Activated B cell treated with CpG ODN at 0.5 μM for 24 hours (primary cell): ENCODE measurements at regions not wholly inside any gene's neighbourhood (a gene's known extent, or its start where the extent isn't known, plus 50 kb on each side); places are given as distances from the start of the nearest gene placed in this dataset.
"Not testable (repeated sequence)": the region's sequence is repeated elsewhere in the genome, so short reads cannot be mapped to it uniquely, and the experiment has no call there.

ENCODE experiments used
- ATAC-seq: fragments of 200-7000 bp; cut with Tn5 transposase; one replicate; pipeline ENCODE4 v1.10.0; 2021; ENCODE audit warnings: low read depth, mild to moderate bottlenecking, moderate library complexity
- CTCF ChIA-PET: fragments of 350-600 bp; sonication (Branson Sonifier 250); formaldehyde crosslinking; loops from one replicate; lab custom pipeline; 2021; ENCODE audit warnings: antibody characterized with exemption; lab: Charles Lee
- POLR2A ChIA-PET: fragments of 350-600 bp; sonication (Branson Sonifier 250); formaldehyde crosslinking; loops from one replicate; lab custom pipeline; 2021; ENCODE audit warnings: antibody characterized with exemption; lab: Charles Lee
- DNase-seq: peaks from one replicate; pipeline ENCODE4 v3.0.0; 2022
- H3K27ac Mint-ChIP-seq: one replicate; pipeline ENCODE4 v1.8.0; 2020; ENCODE audit warnings: mixed read lengths
- H3K27me3 Mint-ChIP-seq: one replicate; pipeline ENCODE4 v1.8.0; 2021; ENCODE audit warnings: mixed read lengths
- H3K36me3 Mint-ChIP-seq: one replicate; pipeline ENCODE4 v1.8.0; 2021; ENCODE audit warnings: low read depth, mixed read lengths
- H3K4me1 Mint-ChIP-seq: one replicate; pipeline ENCODE4 v1.8.0; 2021; ENCODE audit warnings: mixed read lengths
- H3K4me3 Mint-ChIP-seq: one replicate; pipeline ENCODE4 v1.8.0; 2020; ENCODE audit warnings: mild to moderate bottlenecking, mixed read lengths
- H3K9me3 Mint-ChIP-seq: one replicate; pipeline ENCODE4 v1.8.0; 2020; ENCODE audit warnings: mixed read lengths
- intact Hi-C: fragments of 100-400 bp; cut with micrococcal nuclease; formaldehyde crosslinking; loops from one replicate; pipeline ENCODE4 v1.15.1; 2024
- TF ChIP-seq, protein P1 (sequence below): fragments of 200-600 bp; IDR thresholded peaks from one replicate; pipeline ENCODE4 v1.8.0; 2022; ENCODE audit warnings: antibody characterized with exemption, mild to moderate bottlenecking

DNA sequence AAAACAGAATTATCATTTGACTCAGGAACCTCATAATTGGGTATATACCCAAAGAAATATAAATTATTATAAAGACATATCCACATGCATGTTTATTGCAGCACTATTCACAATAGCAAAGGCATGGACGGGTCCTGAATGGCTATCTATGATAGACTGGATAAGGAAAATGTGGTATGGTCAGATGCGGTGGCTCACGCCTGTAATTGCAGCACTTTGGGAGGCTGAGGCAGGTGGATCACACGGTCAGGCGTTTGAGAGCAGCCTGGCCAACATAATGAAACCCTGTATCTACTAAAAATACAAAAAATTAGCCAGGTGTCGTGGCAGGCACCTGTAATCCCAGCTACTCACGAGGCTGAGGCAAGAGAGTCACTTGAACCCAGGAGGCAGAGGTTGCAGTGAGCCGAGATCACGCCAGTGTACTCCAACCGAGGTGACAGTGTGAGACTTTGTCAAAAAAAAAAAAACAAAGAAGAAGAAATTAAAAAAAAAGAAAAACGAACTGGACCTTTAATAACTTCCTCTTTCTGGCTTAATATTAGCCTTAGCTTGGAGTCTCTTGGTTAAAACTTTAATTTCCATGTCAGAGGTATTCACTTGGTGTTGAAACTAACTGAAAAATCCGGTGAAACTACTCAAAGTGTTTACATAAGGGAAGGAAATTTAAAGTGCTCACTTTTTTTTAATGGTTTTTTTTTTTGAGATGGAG is 104.4 kb downstream of the ZNF486 start:
- no peaks in the 10 kb centered on the region for H3K9me3 Mint-ChIP-seq
- CTCF ChIA-PET, result no interaction called here
- intact Hi-C loops, result loop anchor here (5.0 kb wide), 1 partner anchor 34 kb away; no protein-coding TSS in a partner anchor
- TF ChIP-seq, protein P1, sequence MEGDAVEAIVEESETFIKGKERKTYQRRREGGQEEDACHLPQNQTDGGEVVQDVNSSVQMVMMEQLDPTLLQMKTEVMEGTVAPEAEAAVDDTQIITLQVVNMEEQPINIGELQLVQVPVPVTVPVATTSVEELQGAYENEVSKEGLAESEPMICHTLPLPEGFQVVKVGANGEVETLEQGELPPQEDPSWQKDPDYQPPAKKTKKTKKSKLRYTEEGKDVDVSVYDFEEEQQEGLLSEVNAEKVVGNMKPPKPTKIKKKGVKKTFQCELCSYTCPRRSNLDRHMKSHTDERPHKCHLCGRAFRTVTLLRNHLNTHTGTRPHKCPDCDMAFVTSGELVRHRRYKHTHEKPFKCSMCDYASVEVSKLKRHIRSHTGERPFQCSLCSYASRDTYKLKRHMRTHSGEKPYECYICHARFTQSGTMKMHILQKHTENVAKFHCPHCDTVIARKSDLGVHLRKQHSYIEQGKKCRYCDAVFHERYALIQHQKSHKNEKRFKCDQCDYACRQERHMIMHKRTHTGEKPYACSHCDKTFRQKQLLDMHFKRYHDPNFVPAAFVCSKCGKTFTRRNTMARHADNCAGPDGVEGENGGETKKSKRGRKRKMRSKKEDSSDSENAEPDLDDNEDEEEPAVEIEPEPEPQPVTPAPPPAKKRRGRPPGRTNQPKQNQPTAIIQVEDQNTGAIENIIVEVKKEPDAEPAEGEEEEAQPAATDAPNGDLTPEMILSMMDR, result no peak
- peaks cover 47% of the 10 kb centered on the region for H3K4me1 Mint-ChIP-seq
- H3K27me3 Mint-ChIP-seq, result no peaks in the 10 kb centered on the region
- peak overlapping the region; percentile 46 for H3K27ac Mint-ChIP-seq
- no peaks in the 10 kb centered on the region for H3K36me3 Mint-ChIP-seq
- POLR2A ChIA-PET, result interaction anchor here (0.6 kb wide), 1 partner anchor 34 kb away, joined by 5 read pairs; no protein-coding TSS in a partner anchor
- peak overlapping the region; percentile 61 for H3K4me3 Mint-ChIP-seq
- ATAC-seq (peak; percentile 16), DNase-seq (no peak)

DNA sequence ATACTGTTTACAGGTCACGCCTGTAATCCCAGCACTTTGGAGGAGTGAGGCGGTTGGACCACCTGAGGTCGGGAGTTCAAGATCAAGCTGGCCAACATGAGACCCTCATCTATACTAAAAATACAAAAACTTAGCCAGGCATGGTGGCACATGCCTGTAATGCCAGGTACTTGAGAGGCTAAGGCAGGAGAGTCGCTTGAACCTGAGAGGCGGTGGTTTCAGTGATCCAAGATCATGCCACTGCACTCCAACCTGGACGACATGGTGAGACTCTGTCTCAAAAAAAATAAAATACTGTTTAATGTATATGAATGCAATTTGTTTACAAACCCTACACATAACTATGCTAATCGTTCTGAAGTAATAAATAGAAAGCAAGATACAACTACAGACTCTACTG is 102.4 kb downstream of the ZNF486 start:
- Mint-ChIP-seq H3K27me3 (no peaks in the 10 kb centered on the region), H3K36me3 (no peaks in the 10 kb centered on the region), H3K27ac (no peak overlapping the region), H3K4me1 (peaks cover 38% of the 10 kb centered on the region), H3K9me3 (no peaks in the 10 kb centered on the region), H3K4me3 (no peak overlapping the region)
- TF ChIP-seq, protein P1, result no peak
- DNase-seq (no peak), ATAC-seq (no peak)
- POLR2A ChIA-PET, result interaction anchor here (0.7 kb wide), 1 partner anchor 102 kb away, joined by 7 read pairs; the partner anchor contains the start of gene ZNF486
- intact Hi-C loops, result no loop called here
- CTCF ChIA-PET, result no interaction called here

DNA sequence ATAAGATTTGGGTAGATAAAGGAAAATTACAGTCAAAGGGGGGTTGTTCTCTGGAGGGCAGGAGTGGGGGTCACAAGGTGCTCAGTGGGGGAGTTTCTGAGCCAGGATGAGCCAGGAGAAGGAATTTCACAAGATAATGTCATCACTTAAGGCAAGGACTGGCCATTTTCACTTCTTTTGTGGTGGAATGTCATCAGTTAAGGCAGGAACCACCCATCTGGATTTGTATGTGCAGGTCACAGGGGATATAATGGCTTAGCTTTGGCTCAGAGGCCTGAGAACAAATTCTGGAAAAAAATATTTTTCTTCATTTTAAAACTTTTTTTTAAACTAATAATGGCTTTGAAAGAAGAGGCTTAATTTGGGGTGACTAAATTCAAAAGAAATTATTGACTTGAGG is 94.5 kb downstream of the ZNF486 start:
- POLR2A ChIA-PET, H3K9me3 Mint-ChIP-seq, DNase-seq, H3K4me1 Mint-ChIP-seq, H3K27ac Mint-ChIP-seq, ATAC-seq, H3K36me3 Mint-ChIP-seq, H3K27me3 Mint-ChIP-seq, H3K4me3 Mint-ChIP-seq, intact Hi-C loops, CTCF ChIA-PET: not testable (repeated sequence)

DNA sequence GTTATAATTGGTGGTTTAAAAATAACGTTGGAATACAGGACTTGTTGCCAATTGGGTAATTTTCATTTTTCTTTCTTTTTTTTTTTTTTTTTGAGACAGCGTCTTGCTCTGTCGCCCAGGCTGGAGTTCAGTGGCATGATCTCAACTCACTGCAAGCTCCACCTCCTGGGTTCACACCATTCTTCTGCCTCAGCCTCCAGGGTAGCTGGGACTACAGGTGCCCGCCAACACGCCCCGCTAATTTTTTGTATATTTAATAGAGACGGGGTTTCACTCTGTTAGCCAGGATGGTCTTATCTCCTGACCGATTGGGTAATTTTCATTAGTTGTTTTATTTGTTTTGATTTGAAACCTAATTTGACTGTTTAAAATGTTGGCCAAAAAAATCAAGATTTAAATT is 93.7 kb downstream of the ZNF486 start:
- DNase-seq, H3K36me3 Mint-ChIP-seq, intact Hi-C loops, CTCF ChIA-PET, H3K4me1 Mint-ChIP-seq, POLR2A ChIA-PET, H3K4me3 Mint-ChIP-seq, ATAC-seq, H3K27me3 Mint-ChIP-seq, H3K27ac Mint-ChIP-seq, H3K9me3 Mint-ChIP-seq: not testable (repeated sequence)

DNA sequence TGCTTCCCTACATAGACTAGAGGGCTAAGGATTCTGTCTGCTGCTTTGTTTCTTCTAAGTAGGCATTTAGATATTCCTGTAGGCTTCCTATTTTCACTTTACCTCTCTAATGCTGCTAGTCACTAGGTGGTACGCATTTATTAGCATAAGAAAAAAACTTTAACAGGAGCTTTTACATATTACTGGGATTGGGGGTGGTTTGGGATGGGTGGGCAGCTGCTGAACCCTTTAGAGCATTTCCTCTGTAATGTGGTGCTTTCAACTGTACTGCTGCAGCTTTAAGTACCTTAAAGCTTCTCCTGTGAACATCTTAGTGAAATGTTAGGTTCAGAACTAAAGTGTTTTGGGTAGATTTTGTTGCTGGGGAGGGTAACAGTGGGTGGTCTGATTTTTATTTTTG is 92.6 kb downstream of the ZNF486 start:
- CTCF ChIA-PET, result no interaction called here
- DNase-seq, result no peak
- ATAC-seq, result no peak
- Mint-ChIP-seq H3K9me3 (no peaks in the 10 kb centered on the region), H3K27ac (no peak overlapping the region), H3K36me3 (no peaks in the 10 kb centered on the region), H3K4me3 (no peak overlapping the region), H3K4me1 (no peaks in the 10 kb centered on the region), H3K27me3 (peaks cover 3% of the 10 kb centered on the region)
- intact Hi-C loops, result no loop called here
- TF ChIP-seq, protein P1, result no peak
- POLR2A ChIA-PET, result no interaction called here

DNA sequence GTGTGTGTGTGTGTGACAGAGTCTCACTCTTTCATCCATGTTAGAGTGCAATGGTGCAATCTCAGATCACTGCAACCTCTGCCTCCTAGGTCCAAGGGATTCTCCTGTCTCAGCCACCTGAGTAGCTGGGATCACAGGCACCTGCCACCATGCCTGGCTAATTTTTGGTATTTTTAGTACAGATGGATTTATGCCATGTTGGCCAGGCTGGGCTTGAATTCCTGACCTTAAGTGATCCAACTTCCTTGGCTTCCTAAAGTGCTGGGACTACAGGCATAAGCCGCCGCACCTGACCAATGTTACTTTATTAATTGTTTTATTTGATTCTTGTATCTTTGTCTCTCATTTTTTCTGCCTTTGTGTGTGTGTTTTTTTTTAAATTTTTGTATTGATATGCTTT is 89.6 kb downstream of the ZNF486 start:
- no peaks in the 10 kb centered on the region for H3K4me1 Mint-ChIP-seq
- ChIA-PET POLR2A (no interaction called here), CTCF (no interaction called here)
- TF ChIP-seq, protein P1, result no peak
- H3K36me3 Mint-ChIP-seq, result no peaks in the 10 kb centered on the region
- ATAC-seq, result no peak
- H3K4me3 Mint-ChIP-seq, result no peak overlapping the region
- DNase-seq, result no peak
- intact Hi-C loops, result no loop called here
- H3K27me3 Mint-ChIP-seq, result no peaks in the 10 kb centered on the region
- no peak overlapping the region for H3K27ac Mint-ChIP-seq
- H3K9me3 Mint-ChIP-seq, result no peaks in the 10 kb centered on the region
